ENCODE measurements at regions not wholly inside any gene's neighbourhood (a gene's known extent, or its start where the extent isn't known, plus 50 kb on each side); places are given as distances from the start of the nearest gene placed in this dataset.

DNA sequence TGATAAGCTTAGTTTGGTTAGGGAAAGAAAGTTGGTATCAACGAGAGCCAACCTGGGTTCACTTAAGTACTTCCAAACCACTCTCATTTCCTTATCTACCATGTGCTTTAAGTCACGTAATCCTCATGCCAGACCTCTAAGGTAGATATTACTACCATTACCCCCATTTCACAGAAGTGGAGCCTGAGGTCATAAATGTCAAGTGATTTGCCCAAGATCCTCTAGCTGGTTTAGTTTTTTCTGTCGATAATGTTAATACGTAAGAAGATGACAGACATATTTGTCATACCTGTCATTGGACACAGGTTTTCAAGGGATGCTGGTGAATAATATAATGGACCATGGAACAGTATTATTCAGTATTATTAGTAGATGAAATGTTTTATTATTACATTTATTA lies 197.4 kb upstream of the MKLN1 start:
- TF ChIP-seq, protein P1, sequence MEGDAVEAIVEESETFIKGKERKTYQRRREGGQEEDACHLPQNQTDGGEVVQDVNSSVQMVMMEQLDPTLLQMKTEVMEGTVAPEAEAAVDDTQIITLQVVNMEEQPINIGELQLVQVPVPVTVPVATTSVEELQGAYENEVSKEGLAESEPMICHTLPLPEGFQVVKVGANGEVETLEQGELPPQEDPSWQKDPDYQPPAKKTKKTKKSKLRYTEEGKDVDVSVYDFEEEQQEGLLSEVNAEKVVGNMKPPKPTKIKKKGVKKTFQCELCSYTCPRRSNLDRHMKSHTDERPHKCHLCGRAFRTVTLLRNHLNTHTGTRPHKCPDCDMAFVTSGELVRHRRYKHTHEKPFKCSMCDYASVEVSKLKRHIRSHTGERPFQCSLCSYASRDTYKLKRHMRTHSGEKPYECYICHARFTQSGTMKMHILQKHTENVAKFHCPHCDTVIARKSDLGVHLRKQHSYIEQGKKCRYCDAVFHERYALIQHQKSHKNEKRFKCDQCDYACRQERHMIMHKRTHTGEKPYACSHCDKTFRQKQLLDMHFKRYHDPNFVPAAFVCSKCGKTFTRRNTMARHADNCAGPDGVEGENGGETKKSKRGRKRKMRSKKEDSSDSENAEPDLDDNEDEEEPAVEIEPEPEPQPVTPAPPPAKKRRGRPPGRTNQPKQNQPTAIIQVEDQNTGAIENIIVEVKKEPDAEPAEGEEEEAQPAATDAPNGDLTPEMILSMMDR (IDR thresholded peaks at IDR 0.05): no peak
- no peak for TF ChIP-seq POLR2A (IDR thresholded peaks at IDR 0.05; ENCODE audit: low read depth)
- TF ChIP-seq POLR2AphosphoS5 (IDR thresholded peaks at IDR 0.05): no peak

Data from esophagus muscularis mucosa (tissue), 3 donors.